Uterus (tissue), 2 donors: ENCODE measurements at regions not wholly inside any gene's neighbourhood (a gene's known extent, or its start where the extent isn't known, plus 50 kb on each side); places are given as distances from the start of the nearest gene placed in this dataset.

Experiments used
- POLR2A ChIP-seq, 2 donors: fragments of 450-650 bp; IDR thresholded peaks; one replicate each; pipeline ENCODE4 v1.6.1; 2016; ENCODE audit warnings: antibody characterized with exemption in 2 of 2, mild to moderate bottlenecking in 1 of 2, moderate library complexity in 1 of 2
- TF ChIP-seq, protein P1 (sequence below), 4 experiments: fragments of 200-600 bp in 2 of 4; fragments of 450-650 bp in 2 of 4; sonication (generic) in 2 of 4; IDR thresholded peaks; one replicate each; pipeline ENCODE4 v1.5.1; 2016 to 2019; ENCODE audit warnings: antibody characterized with exemption in 4 of 4, mild to moderate bottlenecking in 2 of 4, moderate library complexity in 1 of 4

DNA sequence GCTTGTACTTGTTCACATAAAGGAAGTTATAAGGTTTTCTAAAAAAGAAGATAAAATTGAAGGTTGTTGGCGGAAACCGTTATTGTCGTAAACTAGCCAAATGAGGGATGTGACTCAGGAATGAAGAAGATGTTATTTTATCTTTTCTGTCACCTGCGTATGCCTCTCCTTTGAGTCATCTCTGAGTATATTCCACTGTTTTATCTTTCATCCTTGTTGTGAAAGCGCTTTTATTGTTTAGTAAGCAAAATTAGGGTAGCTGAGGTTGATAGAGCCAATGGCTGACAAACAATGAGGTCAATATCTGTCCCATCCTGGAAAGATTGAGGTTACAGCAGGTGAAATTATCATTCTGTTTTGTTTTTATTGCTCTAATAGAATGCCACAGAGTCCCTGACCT, 105.0 kb downstream of the TUSC1 start:
- TF ChIP-seq POLR2A (IDR thresholded peaks at IDR 0.05), result no peak
- TF ChIP-seq, protein P1, sequence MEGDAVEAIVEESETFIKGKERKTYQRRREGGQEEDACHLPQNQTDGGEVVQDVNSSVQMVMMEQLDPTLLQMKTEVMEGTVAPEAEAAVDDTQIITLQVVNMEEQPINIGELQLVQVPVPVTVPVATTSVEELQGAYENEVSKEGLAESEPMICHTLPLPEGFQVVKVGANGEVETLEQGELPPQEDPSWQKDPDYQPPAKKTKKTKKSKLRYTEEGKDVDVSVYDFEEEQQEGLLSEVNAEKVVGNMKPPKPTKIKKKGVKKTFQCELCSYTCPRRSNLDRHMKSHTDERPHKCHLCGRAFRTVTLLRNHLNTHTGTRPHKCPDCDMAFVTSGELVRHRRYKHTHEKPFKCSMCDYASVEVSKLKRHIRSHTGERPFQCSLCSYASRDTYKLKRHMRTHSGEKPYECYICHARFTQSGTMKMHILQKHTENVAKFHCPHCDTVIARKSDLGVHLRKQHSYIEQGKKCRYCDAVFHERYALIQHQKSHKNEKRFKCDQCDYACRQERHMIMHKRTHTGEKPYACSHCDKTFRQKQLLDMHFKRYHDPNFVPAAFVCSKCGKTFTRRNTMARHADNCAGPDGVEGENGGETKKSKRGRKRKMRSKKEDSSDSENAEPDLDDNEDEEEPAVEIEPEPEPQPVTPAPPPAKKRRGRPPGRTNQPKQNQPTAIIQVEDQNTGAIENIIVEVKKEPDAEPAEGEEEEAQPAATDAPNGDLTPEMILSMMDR (IDR thresholded peaks at IDR 0.05), result no peak
